Ishikawa (cell line): ENCODE measurements at regions not wholly inside any gene's neighbourhood (a gene's known extent, or its start where the extent isn't known, plus 50 kb on each side); places are given as distances from the start of the nearest gene placed in this dataset.

Experiments
- CEBPB ChIP-seq: IDR thresholded peaks from 2 replicates; pipeline ENCODE4 v1.6.1; 2012
- TEAD4 ChIP-seq: IDR thresholded peaks from 2 replicates; pipeline ENCODE4 v1.6.1; 2012
- USF1 ChIP-seq: IDR thresholded peaks from 2 replicates; pipeline ENCODE4 v1.6.1; 2012
- ZBTB7A ChIP-seq: IDR thresholded peaks from 2 replicates; pipeline ENCODE4 v1.6.1; 2012; ENCODE audit warnings: low read depth

GRCh38 chrX:109922190-109922589, 80.7 kb upstream of the TMEM164 start:
- no peak for TF ChIP-seq ZBTB7A
- no peak for TF ChIP-seq TEAD4
- no peak for TF ChIP-seq CEBPB
- TF ChIP-seq USF1, result no peak
